ENCODE measurements at regions not wholly inside any gene's neighbourhood (a gene's known extent, or its start where the extent isn't known, plus 50 kb on each side); places are given as distances from the start of the nearest gene placed in this dataset.

GRCh38 chr13:40151673-40152072 is 496.2 kb downstream of the COG6 start:
- intact Hi-C loops (cut with micrococcal nuclease): no loop called here
- H3K27me3 Mint-ChIP-seq: no peaks in the 10 kb centered on the region
- peaks cover 0 to 10% (median 0%) of the 10 kb centered on the region in 11 donors for H3K9me3 Mint-ChIP-seq
- H3K4me3 Mint-ChIP-seq: no peak overlapping the region
- Histone ChIP-seq H3K9me3 (ENCODE audit: control insufficient read depth in 2 of 3, low read length in 3 of 3) (no peaks in the 10 kb centered on the region), H3K27ac (ENCODE audit: low read depth, low read length) (no peak overlapping the region), H3K4me1 (ENCODE audit: control insufficient read depth in 2 of 2, insufficient read depth in 2 of 2, low read length in 2 of 2) (peaks cover 0 to 25% of the 10 kb centered on the region in 2 donors), H3K36me3 (ENCODE audit: control insufficient read depth in 2 of 3, insufficient read depth in 3 of 3, low read length in 3 of 3) (no peaks in the 10 kb centered on the region), H3K4me3 (ENCODE audit: low read length) (no peak overlapping the region), H3K27me3 (ENCODE audit: control insufficient read depth in 2 of 2, insufficient read depth in 2 of 2, low read length in 2 of 2) (no peaks in the 10 kb centered on the region)
- H3K36me3 Mint-ChIP-seq: peaks cover 0 to 6% (median 0%) of the 10 kb centered on the region in 5 donors
- CTCF ChIA-PET: no interaction called here
- DNase-seq (no peak), ATAC-seq (no peak)
- POLR2A ChIA-PET: interaction anchor here (0.9 kb wide), 1 partner anchor 26 kb away, joined by 3 read pairs; no protein-coding TSS in a partner anchor
- peak overlapping the region in 3 of 9 donors; percentile 2 to 60 (median 6) for H3K27ac Mint-ChIP-seq
- peaks cover 27 to 61% (median 53%) of the 10 kb centered on the region in 7 donors for H3K4me1 Mint-ChIP-seq

GRCh38 chr13:40152145-40152544 is 496.7 kb downstream of the COG6 start:
- POLR2A ChIA-PET: no interaction called here

GRCh38 chr13:40152922-40153321 is 497.5 kb downstream of the COG6 start:
- H3K27me3 ChIP-seq (ENCODE audit: control insufficient read depth in 2 of 2, insufficient read depth in 2 of 2, low read length in 2 of 2): no peaks in the 10 kb centered on the region
- H3K27ac ChIP-seq (ENCODE audit: low read depth, low read length): no peak overlapping the region
- peaks cover 0 to 4% (median 0%) of the 10 kb centered on the region in 5 donors for H3K36me3 Mint-ChIP-seq
- DNase-seq: no peak
- H3K4me3 Mint-ChIP-seq: no peak overlapping the region
- peaks cover 21 to 49% (median 41%) of the 10 kb centered on the region in 7 donors for H3K4me1 Mint-ChIP-seq
- H3K4me3 ChIP-seq (ENCODE audit: low read length): no peak overlapping the region
- H3K9me3 ChIP-seq (ENCODE audit: control insufficient read depth in 2 of 3, low read length in 3 of 3): no peaks in the 10 kb centered on the region
- ChIA-PET POLR2A (interaction anchor here (0.5 to 1.0 kb wide), 4 partner anchors 25 to 513 kb away, joined by 3 to 5 read pairs (median 3); no protein-coding TSS in a partner anchor), CTCF (interaction anchor here (0.5 kb wide), 1 partner anchor 237 kb away, joined by 4 read pairs; no protein-coding TSS in a partner anchor)
- no peaks in the 10 kb centered on the region for H3K36me3 ChIP-seq (ENCODE audit: control insufficient read depth in 2 of 3, insufficient read depth in 3 of 3, low read length in 3 of 3)
- H3K27ac Mint-ChIP-seq: no peak overlapping the region
- peaks cover 0 to 15% of the 10 kb centered on the region in 2 donors for H3K4me1 ChIP-seq (ENCODE audit: control insufficient read depth in 2 of 2, insufficient read depth in 2 of 2, low read length in 2 of 2)
- H3K27me3 Mint-ChIP-seq: no peaks in the 10 kb centered on the region
- intact Hi-C loops (cut with micrococcal nuclease): no loop called here
- no peak for ATAC-seq
- H3K9me3 Mint-ChIP-seq: peaks cover 0 to 10% (median 0%) of the 10 kb centered on the region in 11 donors

More at GRCh38 chr13:40152145-40152544, 496.7 kb downstream of the COG6 start:
- ATAC-seq (no peak), DNase-seq (no peak)
- peaks cover 0 to 10% (median 0%) of the 10 kb centered on the region in 11 donors for H3K9me3 Mint-ChIP-seq
- H3K36me3 Mint-ChIP-seq: peaks cover 0 to 4% (median 0%) of the 10 kb centered on the region in 5 donors
- peak overlapping the region in 1 of 9 donors; percentile 2 for H3K27ac Mint-ChIP-seq
- H3K27ac ChIP-seq (ENCODE audit: low read depth, low read length): no peak overlapping the region
- no peaks in the 10 kb centered on the region for H3K9me3 ChIP-seq (ENCODE audit: control insufficient read depth in 2 of 3, low read length in 3 of 3)
- no peak overlapping the region for H3K4me3 ChIP-seq (ENCODE audit: low read length)
- H3K4me1 ChIP-seq (ENCODE audit: control insufficient read depth in 2 of 2, insufficient read depth in 2 of 2, low read length in 2 of 2): peaks cover 0 to 21% of the 10 kb centered on the region in 2 donors
- H3K27me3 ChIP-seq (ENCODE audit: control insufficient read depth in 2 of 2, insufficient read depth in 2 of 2, low read length in 2 of 2): no peaks in the 10 kb centered on the region
- no peaks in the 10 kb centered on the region for H3K36me3 ChIP-seq (ENCODE audit: control insufficient read depth in 2 of 3, insufficient read depth in 3 of 3, low read length in 3 of 3)
- no peak overlapping the region for H3K4me3 Mint-ChIP-seq
- CTCF ChIA-PET: no interaction called here
- intact Hi-C loops (cut with micrococcal nuclease): no loop called here
- H3K4me1 Mint-ChIP-seq: peaks cover 23 to 57% (median 48%) of the 10 kb centered on the region in 7 donors
- H3K27me3 Mint-ChIP-seq: no peaks in the 10 kb centered on the region

GRCh38 chr13:40153516-40153915 is 498.1 kb downstream of the COG6 start:
- ChIA-PET POLR2A (interaction anchor here (0.6 to 1.0 kb wide), 3 partner anchors 24 to 512 kb away, joined by 3 read pairs; no protein-coding TSS in a partner anchor), CTCF (interaction anchor here (0.5 kb wide), 1 partner anchor 238 kb away, joined by 4 read pairs; no protein-coding TSS in a partner anchor)
- Mint-ChIP-seq H3K9me3 (peaks cover 0 to 10% (median 0%) of the 10 kb centered on the region in 11 donors), H3K27me3 (no peaks in the 10 kb centered on the region), H3K4me1 (peaks cover 16 to 44% (median 35%) of the 10 kb centered on the region in 7 donors), H3K4me3 (peak overlapping the region in 1 of 10 donors; percentile 29), H3K36me3 (peaks cover 0 to 4% (median 0%) of the 10 kb centered on the region in 5 donors), H3K27ac (peak overlapping the region in 4 of 9 donors; percentile 8 to 80 (median 52))
- intact Hi-C loops (cut with micrococcal nuclease): no loop called here
- no peak for ATAC-seq
- H3K36me3 ChIP-seq (ENCODE audit: control insufficient read depth in 2 of 3, insufficient read depth in 3 of 3, low read length in 3 of 3): no peaks in the 10 kb centered on the region
- peaks cover 0 to 13% of the 10 kb centered on the region in 2 donors for H3K4me1 ChIP-seq (ENCODE audit: control insufficient read depth in 2 of 2, insufficient read depth in 2 of 2, low read length in 2 of 2)
- no peak overlapping the region for H3K4me3 ChIP-seq (ENCODE audit: low read length)
- H3K27ac ChIP-seq (ENCODE audit: low read depth, low read length): no peak overlapping the region
- no peaks in the 10 kb centered on the region for H3K9me3 ChIP-seq (ENCODE audit: control insufficient read depth in 2 of 3, low read length in 3 of 3)
- peak in 5 of 9 donors; percentile 36 to 54 (median 43) for DNase-seq
- H3K27me3 ChIP-seq (ENCODE audit: control insufficient read depth in 2 of 2, insufficient read depth in 2 of 2, low read length in 2 of 2): no peaks in the 10 kb centered on the region

GRCh38 chr13:40155201-40155600 is 499.7 kb downstream of the COG6 start:
- H3K4me3 Mint-ChIP-seq: no peak overlapping the region
- ATAC-seq: no peak
- H3K9me3 ChIP-seq (ENCODE audit: control insufficient read depth in 2 of 3, low read length in 3 of 3): no peaks in the 10 kb centered on the region
- H3K4me1 ChIP-seq (ENCODE audit: control insufficient read depth in 2 of 2, insufficient read depth in 2 of 2, low read length in 2 of 2): peaks cover 0 to 15% of the 10 kb centered on the region in 2 donors
- H3K27me3 ChIP-seq (ENCODE audit: control insufficient read depth in 2 of 2, insufficient read depth in 2 of 2, low read length in 2 of 2): no peaks in the 10 kb centered on the region
- no peaks in the 10 kb centered on the region for H3K36me3 ChIP-seq (ENCODE audit: control insufficient read depth in 2 of 3, insufficient read depth in 3 of 3, low read length in 3 of 3)
- peaks cover 0 to 10% (median 0%) of the 10 kb centered on the region in 11 donors for H3K9me3 Mint-ChIP-seq
- no peak overlapping the region for H3K4me3 ChIP-seq (ENCODE audit: low read length)
- no peak overlapping the region for H3K27ac Mint-ChIP-seq
- peaks cover 9 to 34% (median 27%) of the 10 kb centered on the region in 7 donors for H3K4me1 Mint-ChIP-seq
- no peak overlapping the region for H3K27ac ChIP-seq (ENCODE audit: low read depth, low read length)
- POLR2A ChIA-PET: no interaction called here
- H3K36me3 Mint-ChIP-seq: peaks cover 0 to 7% (median 0%) of the 10 kb centered on the region in 5 donors
- H3K27me3 Mint-ChIP-seq: no peaks in the 10 kb centered on the region
- CTCF ChIA-PET: no interaction called here
- no peak for DNase-seq
- intact Hi-C loops (cut with micrococcal nuclease): no loop called here

- no peak overlapping the region for H3K27ac Mint-ChIP-seq
- H3K27ac ChIP-seq (ENCODE audit: low read depth, low read length): no peak overlapping the region
- no peaks in the 10 kb centered on the region for H3K27me3 ChIP-seq (ENCODE audit: control insufficient read depth in 2 of 2, insufficient read depth in 2 of 2, low read length in 2 of 2)
- H3K4me1 ChIP-seq (ENCODE audit: control insufficient read depth in 2 of 2, insufficient read depth in 2 of 2, low read length in 2 of 2): peaks cover 0 to 13% of the 10 kb centered on the region in 2 donors
- H3K4me3 Mint-ChIP-seq: no peak overlapping the region
- no peaks in the 10 kb centered on the region for H3K9me3 ChIP-seq (ENCODE audit: control insufficient read depth in 2 of 3, low read length in 3 of 3)
- no peak overlapping the region for H3K4me3 ChIP-seq (ENCODE audit: low read length)
- peaks cover 0 to 3% (median 0%) of the 10 kb centered on the region in 5 donors for H3K36me3 Mint-ChIP-seq
- POLR2A ChIA-PET: no interaction called here
- no peaks in the 10 kb centered on the region for H3K36me3 ChIP-seq (ENCODE audit: control insufficient read depth in 2 of 3, insufficient read depth in 3 of 3, low read length in 3 of 3)
- intact Hi-C loops (cut with micrococcal nuclease): no loop called here
- H3K9me3 Mint-ChIP-seq: peaks cover 0 to 2% (median 0%) of the 10 kb centered on the region in 11 donors
- DNase-seq (no peak), ATAC-seq (no peak)
- peaks cover 5 to 22% (median 13%) of the 10 kb centered on the region in 7 donors for H3K4me1 Mint-ChIP-seq
- no peaks in the 10 kb centered on the region for H3K27me3 Mint-ChIP-seq
- CTCF ChIA-PET: no interaction called here
Observed at GRCh38 chr13:40158218-40158617, 502.8 kb downstream of the COG6 start.

- Histone ChIP-seq H3K4me3 (ENCODE audit: low read length) (no peak overlapping the region), H3K9me3 (ENCODE audit: control insufficient read depth in 2 of 3, low read length in 3 of 3) (no peaks in the 10 kb centered on the region), H3K27ac (ENCODE audit: low read depth, low read length) (no peak overlapping the region), H3K36me3 (ENCODE audit: control insufficient read depth in 2 of 3, insufficient read depth in 3 of 3, low read length in 3 of 3) (no peaks in the 10 kb centered on the region), H3K27me3 (ENCODE audit: control insufficient read depth in 2 of 2, insufficient read depth in 2 of 2, low read length in 2 of 2) (no peaks in the 10 kb centered on the region), H3K4me1 (ENCODE audit: control insufficient read depth in 2 of 2, insufficient read depth in 2 of 2, low read length in 2 of 2) (peaks cover 0 to 7% of the 10 kb centered on the region in 2 donors)
- no peaks in the 10 kb centered on the region for H3K27me3 Mint-ChIP-seq
- H3K4me1 Mint-ChIP-seq: peaks cover 4 to 19% (median 8%) of the 10 kb centered on the region in 7 donors
- CTCF ChIA-PET: no interaction called here
- POLR2A ChIA-PET: no interaction called here
- H3K27ac Mint-ChIP-seq: peak overlapping the region in 2 of 9 donors; percentile 29 to 32
- ATAC-seq (no peak), DNase-seq (no peak)
- no peak overlapping the region for H3K4me3 Mint-ChIP-seq
- peaks cover 0 to 2% (median 0%) of the 10 kb centered on the region in 11 donors for H3K9me3 Mint-ChIP-seq
- peaks cover 0 to 3% (median 0%) of the 10 kb centered on the region in 5 donors for H3K36me3 Mint-ChIP-seq
- intact Hi-C loops (cut with micrococcal nuclease): no loop called here
Observed at GRCh38 chr13:40158757-40159156, 503.3 kb downstream of the COG6 start.

Data from naive thymus-derived CD4-positive, alpha-beta T cell (primary cell).